Erythroblast (primary cell): ENCODE measurements at regions not wholly inside any gene's neighbourhood (a gene's known extent, or its start where the extent isn't known, plus 50 kb on each side); places are given as distances from the start of the nearest gene placed in this dataset.

Experiments used
- GATA1 ChIP-seq: IDR thresholded peaks from 2 replicates; pipeline ENCODE4 v1.6.1; 2011; ENCODE audit warnings: low read depth, mild to moderate bottlenecking, control low read depth, low read length, moderate library complexity
- POLR2A ChIP-seq: IDR thresholded peaks from 2 replicates; pipeline ENCODE4 v1.6.1; 2011; ENCODE audit warnings: mild to moderate bottlenecking, low read length

GRCh38 chr4:127505203-127505602 lies 127.6 kb upstream of the INTU start:
- TF ChIP-seq GATA1 (no peak), POLR2A (no peak)
